Body of pancreas (tissue), 4 donors: ENCODE measurements at regions not wholly inside any gene's neighbourhood (a gene's known extent, or its start where the extent isn't known, plus 50 kb on each side); places are given as distances from the start of the nearest gene placed in this dataset.
"Not testable (repeated sequence)": the region's sequence is repeated elsewhere in the genome, so short reads cannot be mapped to it uniquely, and the experiment has no call there.

Experiments
- CTCF ChIP-seq, 7 experiments: fragments of 450-650 bp in 4 of 7; fragments of 200-600 bp in 3 of 7; sonication (generic) in 3 of 7; IDR thresholded peaks; one replicate each; pipeline ENCODE4 v1.5.1; 2016 to 2019; ENCODE audit warnings: antibody characterized with exemption in 7 of 7
- POLR2A ChIP-seq, 3 donors: fragments of 450-650 bp; IDR thresholded peaks; one replicate each; pipeline ENCODE4 v1.6.1; 2016; ENCODE audit warnings: antibody characterized with exemption in 3 of 3, mild to moderate bottlenecking in 2 of 3

DNA sequence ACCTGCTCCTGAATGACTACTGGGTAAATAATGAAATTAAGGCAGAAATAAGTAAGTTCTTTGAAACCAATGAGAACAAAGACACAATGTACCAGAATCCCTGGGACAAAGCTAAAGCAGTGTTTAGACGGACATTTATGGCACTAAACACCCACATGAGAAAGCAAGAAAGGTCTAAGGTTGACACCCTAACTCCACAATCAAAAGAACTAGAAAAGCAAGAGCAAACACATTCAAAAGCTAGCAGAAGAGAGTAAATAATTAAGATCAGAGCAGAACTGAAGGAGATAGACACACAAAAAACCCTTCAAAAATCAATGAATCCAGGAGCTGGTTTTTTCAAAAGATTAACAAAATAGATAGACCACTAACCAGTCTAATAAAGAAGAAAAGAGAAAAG lies 203.2 kb upstream of the LRRC61 start:
- TF ChIP-seq CTCF, POLR2A (IDR thresholded peaks at IDR 0.05): not testable (repeated sequence)
